Activated CD4-positive, alpha-beta T cell treated with anti-CD3 and anti-CD28 coated beads for 4 hours (primary cell): ENCODE measurements at regions not wholly inside any gene's neighbourhood (a gene's known extent, or its start where the extent isn't known, plus 50 kb on each side); places are given as distances from the start of the nearest gene placed in this dataset.
"Not testable (repeated sequence)": the region's sequence is repeated elsewhere in the genome, so short reads cannot be mapped to it uniquely, and the experiment has no call there.

Experiments
- DNase-seq, 2 donors: peaks; one replicate each; pipeline ENCODE4 v3.0.0-alpha.2; 2020

GRCh38 chr10:78465431-78465830, 431.8 kb downstream of the RPS24 start:
- DNase-seq, result no peak

- no peak for DNase-seq
Measured at GRCh38 chr10:78467496-78468106, 433.9 kb downstream of the RPS24 start.

- DNase-seq, result not testable (repeated sequence)
Measured at GRCh38 chr10:78468731-78469130, 435.1 kb downstream of the RPS24 start.

GRCh38 chr10:78470267-78471103, 436.8 kb downstream of the RPS24 start:
- no peak for DNase-seq

- no peak for DNase-seq
Measured at GRCh38 chr10:78471326-78471722, 437.7 kb downstream of the RPS24 start.

- no peak for DNase-seq
Measured at GRCh38 chr10:78471723-78472550, 438.3 kb downstream of the RPS24 start.

- DNase-seq, result no peak
Measured at GRCh38 chr10:78472551-78472890, 438.9 kb downstream of the RPS24 start.

GRCh38 chr10:78473006-78473405, 439.3 kb downstream of the RPS24 start:
- no peak for DNase-seq

DNA sequence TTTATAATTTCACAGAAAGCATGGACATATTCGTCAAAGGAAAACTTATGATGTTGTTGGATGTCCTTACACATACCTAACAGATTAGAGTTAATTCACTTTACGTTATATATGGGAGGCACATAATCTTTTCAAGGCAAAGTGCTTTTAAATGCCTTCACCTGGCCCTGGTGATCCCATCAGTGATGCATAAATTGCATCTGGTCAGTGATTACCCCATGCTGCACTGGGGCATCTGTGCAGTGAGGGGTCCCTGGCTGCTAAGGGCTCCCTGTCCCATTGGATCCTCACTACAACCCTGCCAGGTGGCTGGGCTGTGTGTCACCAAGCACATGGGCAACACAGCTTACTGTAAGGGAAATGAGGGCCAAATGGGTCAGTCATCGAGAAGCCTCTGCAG, 441.1 kb downstream of the RPS24 start:
- no peak for DNase-seq

GRCh38 chr10:78475437-78475836, 441.8 kb downstream of the RPS24 start:
- DNase-seq, result no peak

- no peak for DNase-seq
Measured at GRCh38 chr10:78476156-78476555, 442.5 kb downstream of the RPS24 start.

- no peak for DNase-seq
Measured at GRCh38 chr10:78476844-78477243, 443.2 kb downstream of the RPS24 start.

- DNase-seq, result no peak
Measured at GRCh38 chr10:78478919-78479318, 445.3 kb downstream of the RPS24 start.

DNA sequence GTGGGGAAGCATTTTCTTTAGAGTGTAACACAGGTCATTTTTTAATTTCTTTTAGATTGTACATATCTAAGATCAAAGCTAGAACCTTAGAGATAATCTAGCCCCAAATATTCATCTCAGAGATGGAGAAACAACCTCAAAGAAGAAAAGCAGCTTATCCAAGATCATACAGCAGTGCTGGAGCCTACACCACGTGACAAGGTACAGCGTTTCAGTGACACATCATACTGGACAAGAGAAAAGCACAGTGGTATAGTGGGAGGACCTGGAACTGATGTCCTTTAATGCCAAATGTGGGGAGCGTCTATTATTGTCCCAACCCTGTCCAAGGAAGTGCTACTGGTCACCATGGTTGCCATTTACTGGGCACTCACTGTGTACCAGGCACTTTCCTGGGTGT, 445.8 kb downstream of the RPS24 start:
- DNase-seq, result no peak

GRCh38 chr10:78481842-78482241, 448.2 kb downstream of the RPS24 start:
- no peak for DNase-seq

DNA sequence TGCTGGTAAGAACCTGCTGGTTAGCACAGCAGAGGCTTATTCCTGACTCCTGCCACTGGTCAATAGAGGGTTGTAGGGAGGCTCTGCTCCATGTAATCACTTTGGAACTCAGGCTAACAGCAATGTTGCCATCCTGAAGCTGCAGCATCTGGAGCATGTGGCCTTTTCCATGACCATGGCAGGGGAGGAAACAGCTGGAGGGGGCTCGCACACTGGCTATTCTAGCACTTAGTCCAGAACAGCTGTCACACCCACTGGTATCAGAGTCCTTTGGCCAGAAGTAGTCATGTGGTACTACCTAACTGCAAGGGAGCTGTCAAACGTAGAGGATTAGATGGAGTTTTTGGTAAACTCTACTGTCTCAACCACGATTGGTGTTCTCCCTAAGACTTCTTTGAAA, 450.0 kb downstream of the RPS24 start:
- DNase-seq, result no peak

- no peak for DNase-seq
Measured at GRCh38 chr10:78489034-78489433, 455.4 kb downstream of the RPS24 start.

- DNase-seq, result no peak
Measured at GRCh38 chr10:78491812-78492211, 458.1 kb downstream of the RPS24 start.

GRCh38 chr10:78492424-78492823, 458.8 kb downstream of the RPS24 start:
- no peak for DNase-seq

GRCh38 chr10:78494179-78494578, 460.5 kb downstream of the RPS24 start:
- DNase-seq, result no peak

- no peak for DNase-seq
Measured at GRCh38 chr10:78502210-78502936, 468.7 kb downstream of the RPS24 start.

DNA sequence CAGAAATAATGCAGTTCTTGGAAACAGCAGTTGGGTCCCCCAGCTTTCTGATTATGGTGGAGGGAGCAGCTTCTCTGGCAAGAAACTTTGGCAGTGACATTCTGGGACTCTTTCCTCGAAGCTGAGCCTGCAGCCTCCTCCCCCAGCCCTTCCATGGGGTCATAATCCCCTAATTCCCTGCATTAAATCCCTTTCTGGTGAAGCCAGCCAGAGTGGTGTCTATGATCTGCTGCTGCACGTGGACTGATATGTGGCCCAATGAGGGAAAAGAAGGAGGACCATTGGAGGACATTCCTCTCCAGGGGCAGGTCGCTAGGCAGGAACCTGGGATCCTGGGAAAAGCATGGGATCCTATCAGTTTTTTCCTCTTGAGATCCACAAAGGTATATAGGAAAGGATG, 470.5 kb downstream of the RPS24 start:
- no peak for DNase-seq

DNA sequence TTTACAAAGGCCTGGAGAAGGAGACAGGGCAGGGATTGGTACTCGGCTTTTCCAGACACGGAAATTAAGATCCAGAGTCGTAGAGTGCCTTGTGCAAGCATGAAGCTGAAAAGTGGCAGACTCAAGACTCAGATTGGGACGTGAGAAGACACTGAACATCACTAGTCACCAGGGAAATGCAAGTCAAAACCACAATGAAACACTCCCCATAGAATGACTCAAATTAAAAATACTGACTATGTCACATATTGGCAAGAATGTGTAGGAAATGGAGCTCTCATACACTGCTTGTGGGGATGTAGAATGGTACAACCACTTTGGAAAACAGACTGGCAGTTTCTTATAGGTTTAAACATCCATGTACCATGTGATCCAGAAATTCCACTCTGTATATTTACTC, 472.0 kb downstream of the RPS24 start:
- DNase-seq, result no peak
